ENCODE measurements at regions not wholly inside any gene's neighbourhood (a gene's known extent, or its start where the extent isn't known, plus 50 kb on each side); places are given as distances from the start of the nearest gene placed in this dataset.

- no peaks in the 10 kb centered on the region for H3K27me3 ChIP-seq (ENCODE audit: low read length)
- no peak overlapping the region for H3K4me2 ChIP-seq (ENCODE audit: low read length)
- no peaks in the 10 kb centered on the region for H3K9me3 ChIP-seq (ENCODE audit: low read length)
- ChIA-PET POLR2A (ENCODE audit: unreplicated experiment) (interaction anchor here (0.5 to 0.6 kb wide), 2 partner anchors 723 to 724 kb away, joined by 3 read pairs; no protein-coding TSS in a partner anchor), CTCF (interaction anchor here (0.5 to 1.4 kb wide), 8 partner anchors 243 to 736 kb away, joined by 3 to 11 read pairs (median 6); partner anchors contain the start of gene TBX3)
- no peak overlapping the region for H2AFZ ChIP-seq (ENCODE audit: low read length)
- no peak overlapping the region for H3K27ac ChIP-seq (ENCODE audit: low read length)
- no peaks in the 10 kb centered on the region for H3K36me3 ChIP-seq (ENCODE audit: low read depth, low read length)
- no peaks in the 10 kb centered on the region for H3K9me2 ChIP-seq (replicated peaks; ENCODE audit: low read length)
- BruUV-seq (replicated peaks): no TSS peak
- ATAC-seq (peak; percentile 97), DNase-seq (peak; percentile 86)
- no peak for TF ChIP-seq EZH2 (IDR thresholded peaks at IDR 0.05; ENCODE audit: low read length, unreplicated experiment)
- peak; percentile 96 for TF ChIP-seq CTCF (conservative IDR thresholded peaks at IDR 0.05; ENCODE audit: low read depth, low read length)
- TF ChIP-seq EZH2phosphoT487 (IDR thresholded peaks at IDR 0.05; ENCODE audit: borderline replicate concordance, low read length): no peak
- intact Hi-C loops (cut with micrococcal nuclease): loop anchor here (1.0 to 10.0 kb wide), 7 partner anchors 171 to 736 kb away; partner anchors contain the start of gene TBX3
- no peaks in the 10 kb centered on the region for H3F3A ChIP-seq (ENCODE audit: low read length, unreplicated experiment)
- H4K20me1 ChIP-seq (ENCODE audit: low read length): no peaks in the 10 kb centered on the region
- H3K9ac ChIP-seq (ENCODE audit: low read length): no peak overlapping the region
- peaks cover 22% of the 10 kb centered on the region; the same call in 1 of the 2 replicates for H3K4me1 ChIP-seq (ENCODE audit: insufficient read depth, low read length)
- H3K79me2 ChIP-seq (ENCODE audit: low read length): no peaks in the 10 kb centered on the region
- H3K4me3 ChIP-seq (ENCODE audit: low read length): no peak overlapping the region
Measured at GRCh38 chr12:115398311-115398781, 714.4 kb upstream of the TBX3 start.

- intact Hi-C loops (cut with micrococcal nuclease): loop anchor here (5.0 to 10.0 kb wide), 3 partner anchors 332 to 479 kb away; no protein-coding TSS in a partner anchor
- Histone ChIP-seq H3F3A (ENCODE audit: low read length, unreplicated experiment) (no peaks in the 10 kb centered on the region), H2AFZ (ENCODE audit: low read length) (no peak overlapping the region), H3K4me1 (ENCODE audit: insufficient read depth, low read length) (peaks cover 22% of the 10 kb centered on the region; the same call in 1 of the 2 replicates), H3K9me2 (replicated peaks; ENCODE audit: low read length) (no peaks in the 10 kb centered on the region), H3K4me2 (ENCODE audit: low read length) (no peak overlapping the region), H4K20me1 (ENCODE audit: low read length) (no peaks in the 10 kb centered on the region), H3K27me3 (ENCODE audit: low read length) (no peaks in the 10 kb centered on the region), H3K9ac (ENCODE audit: low read length) (no peak overlapping the region), H3K36me3 (ENCODE audit: low read depth, low read length) (no peaks in the 10 kb centered on the region), H3K9me3 (ENCODE audit: low read length) (no peaks in the 10 kb centered on the region), H3K4me3 (ENCODE audit: low read length) (no peak overlapping the region), H3K79me2 (ENCODE audit: low read length) (no peaks in the 10 kb centered on the region), H3K27ac (ENCODE audit: low read length) (no peak overlapping the region)
- DNase-seq: no peak
- CTCF ChIA-PET: interaction anchor here (0.7 kb wide), 1 partner anchor 598 kb away, joined by 3 read pairs; no protein-coding TSS in a partner anchor
- POLR2A ChIA-PET (ENCODE audit: unreplicated experiment): no interaction called here
- no TSS peak for BruUV-seq (replicated peaks)
- ATAC-seq: no peak
- TF ChIP-seq CTCF (conservative IDR thresholded peaks at IDR 0.05; ENCODE audit: low read depth, low read length) (no peak), EZH2 (IDR thresholded peaks at IDR 0.05; ENCODE audit: low read length, unreplicated experiment) (no peak), EZH2phosphoT487 (IDR thresholded peaks at IDR 0.05; ENCODE audit: borderline replicate concordance, low read length) (no peak)
Measured at GRCh38 chr12:115396567-115396966, 712.6 kb upstream of the TBX3 start.
